HCT116 (cell line): ENCODE measurements at regions not wholly inside any gene's neighbourhood (a gene's known extent, or its start where the extent isn't known, plus 50 kb on each side); places are given as distances from the start of the nearest gene placed in this dataset.

Experiments
- ATAC-seq: fragments of 200-7000 bp; cut with Tn5 transposase; 2 replicates; pipeline ENCODE4 v1.9.1; 2020; ENCODE audit warnings: mild to moderate bottlenecking, moderate library complexity
- BruUV-seq: library from RNA; stranded (reverse); fragments of 400-500 nt; replicated peaks from 2 replicates; lab custom pipeline; 2021; lab: Mats Ljungman, UMichigan
- CTCF ChIA-PET: fragments of 300-600 bp; sonication (Branson Sonifier 250); formaldehyde crosslinking; loops from one replicate; lab custom pipeline; 2021; ENCODE audit warnings: antibody characterized with exemption; lab: Charles Lee
- POLR2A ChIA-PET: fragments of 300-600, 350-600 bp; sonication (Branson Sonifier 250); formaldehyde crosslinking; loops from one replicate; lab custom pipeline; 2021; ENCODE audit warnings: antibody characterized with exemption; lab: Charles Lee
- RAD21 ChIA-PET, 2 experiments: fragments of 300-600 bp; sonication (Branson Sonifier 250); formaldehyde crosslinking; loops; one replicate each; lab custom pipeline; 2023; ENCODE audit warnings: low total read pairs in 2 of 2; ENCODE audit not compliant: uncharacterized antibody in 2 of 2, unreplicated experiment in 2 of 2, low non-redundant PET in 1 of 2; lab: Charles Lee
- DNase-seq: peaks from one replicate; pipeline ENCODE4 v3.0.0-alpha.2; 2010; ENCODE audit warnings: low read depth, low spot score
- H2AFZ ChIP-seq: fragments of 200-600 bp; shearing (Covaris generic), sonication (generic); 2 replicates; pipeline ENCODE4 v1.6.1; 2017; ENCODE audit warnings: low read depth, mixed run types, mixed read lengths, antibody characterized with exemption, low read length; ENCODE audit not compliant: poor library complexity, severe bottlenecking
- H3K27ac ChIP-seq: 2 replicates; pipeline ENCODE4 v1.5.1; 2012; ENCODE audit warnings: low read depth, low read length
- H3K27me3 ChIP-seq: fragments of 200-600 bp; sonication (generic); 2 replicates; pipeline ENCODE4 v1.6.1; 2016; ENCODE audit warnings: mixed run types, low read length, mixed read lengths; ENCODE audit not compliant: insufficient read depth
- H3K36me3 ChIP-seq, 2 experiments: fragments of 200-500 bp in 1 of 2; fragments of 200-600 bp in 1 of 2; sonication (Bioruptor generic) in 1 of 2; sonication (generic) in 1 of 2; 2 replicates each; pipeline versions ENCODE4 v1.5.1 to v1.6.1; 2014 to 2016; ENCODE audit warnings: low read length in 2 of 2, inconsistent platforms in 1 of 2, mixed read lengths in 1 of 2, mixed run types in 1 of 2; ENCODE audit not compliant: insufficient read depth in 2 of 2, control insufficient read depth in 1 of 2
- H3K4me1 ChIP-seq, 2 experiments: fragments of 200-600 bp in 1 of 2; sonication (generic) in 1 of 2; 2 replicates each; pipeline versions ENCODE4 v1.5.1 to v1.6.1; 2012 to 2017; ENCODE audit warnings: low read length in 2 of 2, inconsistent platforms in 1 of 2, mild to moderate bottlenecking in 1 of 2, mixed read lengths in 1 of 2, mixed run types in 1 of 2, moderate library complexity in 1 of 2; ENCODE audit not compliant: insufficient read depth in 2 of 2, control insufficient read depth in 1 of 2
- H3K4me2 ChIP-seq: fragments of 200-600 bp; sonication (generic); 2 replicates; pipeline ENCODE4 v1.6.1; 2017; ENCODE audit warnings: mixed run types, low read length, mixed read lengths
- H3K4me3 ChIP-seq, 2 experiments: fragments of 200-600 bp in 1 of 2; sonication (generic) in 1 of 2; replicated peaks in 1 of 2; 2 replicates each; pipeline ENCODE4 v1.5.1; 2011 to 2016; ENCODE audit warnings: low read length in 2 of 2, control low read depth in 1 of 2, low read depth in 1 of 2, mild to moderate bottlenecking in 1 of 2, mixed read lengths in 1 of 2, mixed run types in 1 of 2
- H3K79me2 ChIP-seq: fragments of 200-600 bp; sonication (generic); 2 replicates; pipeline ENCODE4 v1.6.1; 2017; ENCODE audit warnings: mild to moderate bottlenecking, mixed run types, low read length, moderate library complexity, mixed read lengths; ENCODE audit not compliant: insufficient read depth
- H3K9ac ChIP-seq: fragments of 200-600 bp; sonication (generic); 2 replicates; pipeline ENCODE4 v1.6.1; 2016; ENCODE audit warnings: low read length, mixed read lengths
- H3K9me2 ChIP-seq: fragments of 200-600 bp; sonication (generic), shearing (Covaris generic); 2 replicates; pipeline ENCODE4 v1.6.1; 2017; ENCODE audit warnings: mixed run types, mild to moderate bottlenecking, moderate library complexity; ENCODE audit not compliant: insufficient read depth
- H3K9me3 ChIP-seq, 2 experiments: fragments of 200-500 bp in 1 of 2; fragments of 200-600 bp in 1 of 2; sonication (Bioruptor generic) in 1 of 2; sonication (generic) in 1 of 2; 2 replicates each; pipeline ENCODE4 v1.6.1; 2014 to 2017; ENCODE audit warnings: low read length in 2 of 2, mixed read lengths in 2 of 2, inconsistent platforms in 1 of 2, low read depth in 1 of 2, mild to moderate bottlenecking in 1 of 2, mixed run types in 1 of 2, moderate library complexity in 1 of 2; ENCODE audit not compliant: control insufficient read depth in 1 of 2, insufficient read depth in 1 of 2
- H4K20me1 ChIP-seq: fragments of 200-600 bp; sonication (generic), shearing (Covaris generic); 2 replicates; pipeline ENCODE4 v1.6.1; 2017; ENCODE audit warnings: mixed run types, mild to moderate bottlenecking, moderate library complexity; ENCODE audit not compliant: insufficient read depth
- CTCF ChIP-seq, 3 experiments: fragments of 200-600 bp in 1 of 3; sonication (generic) in 1 of 3; IDR thresholded peaks in 2 of 3; conservative IDR thresholded peaks in 1 of 3; 2 replicates each; pipeline ENCODE4 v1.5.1; 2012 to 2017; ENCODE audit warnings: low read depth in 2 of 3, low read length in 2 of 3, antibody characterized with exemption in 1 of 3, borderline replicate concordance in 1 of 3, control low read depth in 1 of 3, mild to moderate bottlenecking in 1 of 3, mixed read lengths in 1 of 3, mixed run types in 1 of 3, moderate library complexity in 1 of 3; ENCODE audit not compliant: insufficient read depth in 1 of 3
- ELF1 ChIP-seq: IDR thresholded peaks from 2 replicates; pipeline ENCODE4 v1.6.1; 2012; ENCODE audit warnings: low read depth, borderline replicate concordance
- REST ChIP-seq: IDR thresholded peaks from 2 replicates; pipeline ENCODE4 v1.6.1; 2012; ENCODE audit warnings: low read depth
- intact Hi-C: fragments of 100-400 bp; cut with micrococcal nuclease; formaldehyde crosslinking; loops from 2 replicates; pipeline ENCODE4 v1.10.0; 2022

- CTCF ChIA-PET: no interaction called here
- no TSS peak for BruUV-seq
- Histone ChIP-seq H3K27ac (no peak overlapping the region), H3K9me3 (no peaks in the 10 kb centered on the region), H3K36me3 (no peaks in the 10 kb centered on the region), H3K4me3 (no peak overlapping the region), H3K9me2 (0 out of 2 replicates have a peak, but pooled peaks cover 3% of the 10 kb centered on the region), H2AFZ (no peak overlapping the region), H3K79me2 (no peaks in the 10 kb centered on the region), H3K4me1 (no peaks in the 10 kb centered on the region), H3K4me2 (no peak overlapping the region), H4K20me1 (no peaks in the 10 kb centered on the region), H3K27me3 (no peaks in the 10 kb centered on the region), H3K9ac (no peak overlapping the region)
- POLR2A ChIA-PET: no interaction called here
- TF ChIP-seq ELF1 (no peak), REST (no peak), CTCF (IDR thresholded peaks at IDR 0.05 in 2 of 3, conservative IDR thresholded peaks at IDR 0.05 in 1 of 3; ENCODE audit: borderline replicate concordance in 1 of 3, insufficient read depth in 1 of 3, low read depth in 2 of 3, low read length in 2 of 3) (no peak)
- RAD21 ChIA-PET: no interaction called here
- intact Hi-C loops: no loop called here
- ATAC-seq (no peak), DNase-seq (no peak)
These were observed 312.3 kb downstream of the ZBBX start for GRCh38 chr3:167067787-167068161.
